ENCODE measurements at regions not wholly inside any gene's neighbourhood (a gene's known extent, or its start where the extent isn't known, plus 50 kb on each side); places are given as distances from the start of the nearest gene placed in this dataset.
"Not testable (repeated sequence)": the region's sequence is repeated elsewhere in the genome, so short reads cannot be mapped to it uniquely, and the experiment has no call there.

GRCh38 chr2:176768185-176768584 is 444.4 kb upstream of the HNRNPA3 start:
- no peak for DNase-seq (ENCODE audit: low spot score)

DNA sequence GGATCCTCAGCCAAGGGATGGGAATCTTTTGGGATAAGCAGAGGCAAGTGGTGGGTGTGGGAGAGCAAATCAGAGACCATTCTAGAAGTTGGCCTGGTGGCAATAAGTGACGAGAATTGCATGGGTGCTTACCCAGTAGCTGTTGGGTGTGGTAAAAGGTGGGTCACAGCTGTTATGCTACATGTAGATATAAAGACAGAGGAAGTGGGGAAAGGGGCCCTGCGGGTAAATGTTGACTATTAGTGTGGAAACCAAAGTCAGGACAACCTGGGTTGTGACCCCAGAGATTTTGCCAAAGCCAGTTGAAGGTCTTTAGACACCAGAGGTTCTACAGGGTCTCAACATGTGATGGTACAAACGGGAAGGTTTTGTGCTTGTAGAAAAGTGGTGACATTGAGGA is 443.6 kb upstream of the HNRNPA3 start:
- no peak for DNase-seq (ENCODE audit: low spot score)

- DNase-seq (ENCODE audit: low spot score): no peak
Measured at GRCh38 chr2:176769499-176770370, 442.9 kb upstream of the HNRNPA3 start.

- DNase-seq (ENCODE audit: low spot score): no peak
Measured at GRCh38 chr2:176772816-176773215, 439.8 kb upstream of the HNRNPA3 start.

DNA sequence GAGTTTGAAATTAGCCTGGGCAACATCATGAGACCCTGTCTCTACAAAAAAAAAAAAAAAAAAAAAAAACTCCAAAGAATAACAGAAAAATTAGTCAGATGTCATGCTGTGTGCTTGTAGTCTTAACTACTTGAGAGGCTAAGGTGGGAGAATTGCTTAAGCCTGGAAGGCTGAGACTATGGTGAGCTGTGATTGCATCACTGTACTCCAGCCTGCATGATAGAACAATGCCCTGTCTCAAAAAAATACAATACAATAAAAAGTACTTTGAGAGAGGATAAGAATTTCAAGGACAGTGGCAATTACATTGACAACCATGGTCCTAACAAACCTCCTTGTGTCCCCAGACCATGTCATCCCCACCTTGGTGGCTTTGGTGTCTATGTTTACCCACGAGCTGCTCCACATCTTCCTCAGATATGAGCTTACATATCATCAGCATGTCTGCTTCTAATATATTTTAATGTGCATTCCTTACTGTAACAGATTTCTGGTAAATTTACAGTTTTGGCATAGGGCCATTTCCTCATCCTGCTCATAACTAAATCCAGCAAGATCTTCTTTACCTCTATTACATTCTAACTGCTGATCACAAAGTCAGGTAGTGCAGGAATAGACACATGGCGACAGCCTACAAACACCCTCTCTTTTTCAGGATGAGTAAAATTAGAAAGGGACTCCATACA is 437.7 kb upstream of the HNRNPA3 start:
- no peak for DNase-seq (ENCODE audit: low spot score)

GRCh38 chr2:176777262-176777661 is 435.3 kb upstream of the HNRNPA3 start:
- DNase-seq (ENCODE audit: low spot score): no peak

- no peak for DNase-seq (ENCODE audit: low spot score)
Measured at GRCh38 chr2:176779917-176780316, 432.7 kb upstream of the HNRNPA3 start.

- no peak for DNase-seq (ENCODE audit: low spot score)
Measured at GRCh38 chr2:176780348-176780747, 432.2 kb upstream of the HNRNPA3 start.

DNA sequence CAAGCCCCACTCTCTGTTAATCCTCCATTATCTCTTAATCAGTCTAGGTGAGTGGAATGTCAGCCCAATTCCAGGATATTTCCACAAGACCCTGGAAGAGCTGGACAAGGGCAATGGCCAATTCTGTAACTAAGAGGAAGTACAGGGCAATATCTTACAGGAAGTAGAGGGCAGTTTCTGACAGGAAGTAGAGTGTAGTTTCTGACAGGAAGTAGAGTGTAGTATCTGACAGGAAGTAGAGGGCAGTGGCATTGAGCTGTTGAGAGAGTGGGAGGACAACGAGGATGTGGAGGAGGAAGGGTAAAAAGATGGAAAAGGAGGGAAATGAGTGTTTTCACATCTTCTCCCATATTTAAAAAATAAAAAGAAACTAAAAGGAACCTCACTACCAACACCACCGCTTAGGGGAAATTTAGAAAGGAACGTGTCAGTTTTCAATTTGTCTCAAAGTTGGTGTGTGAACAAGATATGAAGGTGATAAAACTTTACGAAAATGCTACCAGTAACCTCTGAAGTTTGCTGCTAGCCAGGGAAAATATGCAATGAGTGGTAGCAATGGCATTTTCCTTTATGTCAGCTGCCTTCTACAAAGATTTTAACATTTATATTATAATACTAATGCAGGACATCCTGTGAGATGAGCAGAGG is 430.9 kb upstream of the HNRNPA3 start:
- DNase-seq (ENCODE audit: low spot score): no peak

DNA sequence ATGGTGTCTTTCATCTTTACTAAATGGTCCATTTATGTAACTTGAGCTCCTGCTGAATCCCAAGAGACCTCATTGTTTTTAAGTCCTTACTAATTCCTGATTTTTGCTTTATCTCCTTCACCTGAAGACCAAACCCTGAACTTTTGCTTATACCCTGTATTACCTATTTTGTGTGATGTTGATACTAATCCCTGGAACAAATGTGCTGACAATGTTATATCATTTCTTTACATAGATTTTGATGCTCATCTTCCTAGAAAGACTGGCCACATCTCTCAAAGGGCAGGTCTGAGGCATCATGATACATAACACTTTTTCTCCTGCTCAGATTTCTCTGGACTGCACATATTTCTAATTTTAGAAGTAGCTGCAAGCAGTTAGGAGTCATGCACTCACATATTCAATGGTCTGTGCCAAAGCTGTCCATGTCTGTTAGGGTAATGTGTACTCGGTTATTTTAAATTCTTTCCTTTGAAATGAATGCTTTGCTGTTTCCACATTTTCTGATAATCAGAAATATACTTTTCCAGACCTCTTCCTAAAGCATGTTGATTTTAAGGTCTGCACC is 427.9 kb upstream of the HNRNPA3 start:
- DNase-seq (ENCODE audit: low spot score): no peak

DNA sequence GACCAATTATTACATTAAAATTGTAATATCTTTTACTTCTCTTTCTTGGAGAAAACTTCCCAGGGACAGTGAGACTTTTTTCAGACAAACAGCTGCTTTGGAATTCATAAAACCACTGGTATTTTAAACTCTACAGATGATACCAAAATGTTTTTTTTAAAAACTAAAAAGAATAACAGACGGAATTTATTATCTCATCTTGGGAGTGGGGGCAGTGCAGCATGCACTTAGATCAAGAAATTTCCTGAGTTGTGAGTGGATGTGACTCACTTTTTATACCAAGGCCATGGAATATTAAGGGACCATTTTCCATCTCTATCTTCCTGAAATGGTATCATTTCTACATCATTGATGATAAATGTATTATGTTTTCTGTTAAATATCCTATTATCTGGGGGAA is 422.8 kb upstream of the HNRNPA3 start:
- DNase-seq (ENCODE audit: low spot score): no peak

GRCh38 chr2:176790468-176790867 is 422.1 kb upstream of the HNRNPA3 start:
- DNase-seq (ENCODE audit: low spot score): no peak

DNA sequence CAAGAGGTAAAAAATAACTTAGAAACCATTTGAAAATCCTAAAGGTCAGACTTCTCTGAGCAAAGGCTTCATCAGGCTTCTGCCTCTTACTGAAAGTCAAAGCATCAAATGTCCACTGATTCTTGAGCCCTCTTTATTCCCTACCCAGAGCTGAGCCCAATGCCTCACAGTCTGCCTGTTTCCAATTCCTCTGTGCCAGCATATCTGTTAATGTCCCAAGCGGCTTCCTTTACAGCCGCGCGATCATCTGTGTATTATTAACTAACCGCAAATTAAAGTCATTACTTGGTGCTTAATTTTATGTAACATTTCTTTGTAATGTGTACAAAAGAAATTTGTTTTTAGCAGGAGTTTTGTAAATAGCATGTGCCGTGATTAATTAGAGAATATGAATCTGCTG is 418.8 kb upstream of the HNRNPA3 start:
- DNase-seq (ENCODE audit: low spot score): no peak

DNA sequence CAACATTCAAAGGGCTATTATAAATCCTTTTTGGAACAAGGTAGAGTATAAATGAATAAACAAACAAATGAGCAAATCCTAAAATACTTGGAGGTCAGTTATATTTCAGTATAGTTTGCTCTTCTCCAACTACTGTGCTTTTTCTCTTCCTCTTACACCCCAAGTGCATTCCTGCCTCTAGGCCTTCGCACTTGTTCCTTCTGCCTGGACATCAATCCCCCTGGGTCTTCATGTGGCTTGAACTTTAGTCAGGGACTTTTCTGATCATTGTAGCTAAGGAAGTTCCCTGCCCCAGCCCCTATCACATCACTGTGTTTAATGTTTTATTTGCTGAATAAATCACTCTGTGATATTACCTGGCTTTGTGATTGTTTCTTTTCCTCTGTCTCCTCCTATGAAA is 418.2 kb upstream of the HNRNPA3 start:
- DNase-seq (ENCODE audit: low spot score): no peak

- no peak for DNase-seq (ENCODE audit: low spot score)
Measured at GRCh38 chr2:176795823-176796222, 416.8 kb upstream of the HNRNPA3 start.

DNA sequence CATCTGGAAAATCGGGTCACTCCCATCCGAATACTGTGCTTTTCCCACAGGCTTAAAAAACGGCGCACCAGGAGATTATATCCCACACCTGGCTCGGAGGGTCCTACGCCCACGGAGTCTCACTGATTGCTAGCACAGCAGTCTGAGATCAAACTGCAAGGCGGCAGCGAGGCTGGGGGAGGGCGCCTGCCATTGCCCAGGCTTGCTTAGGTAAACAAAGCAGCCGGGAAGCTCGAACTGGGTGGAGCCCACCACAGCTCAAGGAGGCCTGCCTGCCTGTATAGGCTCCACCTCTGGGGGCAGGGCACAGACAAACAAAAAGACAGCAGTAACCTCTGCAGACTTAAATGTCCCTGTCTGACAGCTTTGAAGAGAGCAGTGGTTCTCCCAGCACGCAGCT is 415.9 kb upstream of the HNRNPA3 start:
- not testable (repeated sequence) for DNase-seq (ENCODE audit: low spot score)

- no peak for DNase-seq (ENCODE audit: low spot score)
Measured at GRCh38 chr2:176804392-176804791, 408.2 kb upstream of the HNRNPA3 start.

GRCh38 chr2:176805345-176805744 is 407.2 kb upstream of the HNRNPA3 start:
- DNase-seq (ENCODE audit: low spot score): no peak

- DNase-seq (ENCODE audit: low spot score): no peak
Measured at GRCh38 chr2:176812246-176812775, 400.3 kb upstream of the HNRNPA3 start.

GRCh38 chr2:176813156-176813555 is 399.4 kb upstream of the HNRNPA3 start:
- no peak for DNase-seq (ENCODE audit: low spot score)

DNA sequence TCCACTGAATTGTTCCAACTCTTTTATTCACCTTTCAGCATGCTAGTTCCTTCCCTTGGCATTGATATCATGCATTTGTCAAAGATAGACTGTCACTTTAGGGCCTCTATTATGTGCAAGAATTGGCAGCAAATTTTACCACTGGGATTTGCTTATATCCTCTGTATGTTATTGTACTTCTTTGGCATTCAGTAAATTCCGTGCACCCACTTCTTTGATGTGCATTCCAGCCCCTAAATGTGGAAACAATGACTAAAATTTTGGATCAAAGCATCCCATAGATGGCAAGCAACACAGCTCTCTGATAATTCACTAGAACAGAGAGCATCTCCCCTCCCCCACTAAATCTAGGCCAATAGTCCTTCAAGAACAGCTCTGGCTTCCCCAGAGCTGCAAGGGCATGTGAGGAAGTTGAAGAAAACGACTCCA is 399.0 kb upstream of the HNRNPA3 start:
- DNase-seq (ENCODE audit: low spot score): no peak

DNA sequence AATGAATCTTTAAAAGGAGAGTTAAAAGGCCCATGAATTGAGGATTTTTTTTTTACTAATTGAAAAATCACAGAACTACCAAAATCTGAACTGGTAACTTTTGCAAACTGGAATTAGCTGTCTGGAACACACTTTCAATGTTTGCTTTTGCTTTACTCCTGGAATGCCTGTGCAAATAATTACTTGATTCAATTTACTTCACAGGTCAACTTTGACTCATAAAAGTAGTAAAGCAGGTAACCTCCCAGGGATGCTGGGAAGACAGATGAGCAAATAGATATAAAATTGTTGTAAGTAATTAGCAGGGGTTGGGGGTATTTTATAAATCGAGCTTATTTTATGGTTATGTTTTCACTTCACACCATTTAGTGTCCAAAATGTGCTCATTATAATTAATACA is 398.3 kb upstream of the HNRNPA3 start:
- DNase-seq (ENCODE audit: low spot score): no peak

Measured in hematopoietic multipotent progenitor cell treated with erythropoietin and hydrocortisone succinate and interleukin-3 and kit ligand, for 17 days (in vitro differentiated cells).